ENCODE measurements at regions not wholly inside any gene's neighbourhood (a gene's known extent, or its start where the extent isn't known, plus 50 kb on each side); places are given as distances from the start of the nearest gene placed in this dataset.

DNA sequence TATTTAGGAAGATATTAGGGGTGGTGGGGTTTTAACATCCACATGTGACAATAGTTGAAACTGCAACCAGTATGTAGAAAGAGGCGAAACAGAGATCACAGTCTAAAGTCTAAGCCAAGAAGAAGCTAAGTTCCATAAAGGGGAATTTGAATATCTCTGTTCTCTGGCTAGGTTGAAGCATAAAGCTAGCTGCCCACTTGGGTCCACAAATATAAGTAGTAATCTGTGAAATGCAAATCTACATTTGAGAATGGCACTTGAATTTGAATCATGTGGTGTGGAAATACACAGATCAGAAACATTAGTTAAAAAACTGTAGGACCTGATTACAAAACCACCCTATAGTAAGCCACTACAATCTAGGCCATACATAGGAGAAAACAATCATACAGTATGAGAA is 602.1 kb downstream of the LMO4 start:
- no TSS peak for BruUV-seq (replicated peaks)
- H3K36me3 ChIP-seq (ENCODE audit: control insufficient read depth, insufficient read depth, low read length): no peaks in the 10 kb centered on the region
- TF ChIP-seq, protein P1, sequence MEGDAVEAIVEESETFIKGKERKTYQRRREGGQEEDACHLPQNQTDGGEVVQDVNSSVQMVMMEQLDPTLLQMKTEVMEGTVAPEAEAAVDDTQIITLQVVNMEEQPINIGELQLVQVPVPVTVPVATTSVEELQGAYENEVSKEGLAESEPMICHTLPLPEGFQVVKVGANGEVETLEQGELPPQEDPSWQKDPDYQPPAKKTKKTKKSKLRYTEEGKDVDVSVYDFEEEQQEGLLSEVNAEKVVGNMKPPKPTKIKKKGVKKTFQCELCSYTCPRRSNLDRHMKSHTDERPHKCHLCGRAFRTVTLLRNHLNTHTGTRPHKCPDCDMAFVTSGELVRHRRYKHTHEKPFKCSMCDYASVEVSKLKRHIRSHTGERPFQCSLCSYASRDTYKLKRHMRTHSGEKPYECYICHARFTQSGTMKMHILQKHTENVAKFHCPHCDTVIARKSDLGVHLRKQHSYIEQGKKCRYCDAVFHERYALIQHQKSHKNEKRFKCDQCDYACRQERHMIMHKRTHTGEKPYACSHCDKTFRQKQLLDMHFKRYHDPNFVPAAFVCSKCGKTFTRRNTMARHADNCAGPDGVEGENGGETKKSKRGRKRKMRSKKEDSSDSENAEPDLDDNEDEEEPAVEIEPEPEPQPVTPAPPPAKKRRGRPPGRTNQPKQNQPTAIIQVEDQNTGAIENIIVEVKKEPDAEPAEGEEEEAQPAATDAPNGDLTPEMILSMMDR (IDR thresholded peaks at IDR 0.05): no peak
- TF ChIP-seq REST (IDR thresholded peaks at IDR 0.05; ENCODE audit: insufficient read depth in 1 of 2, low read depth in 2 of 2, low read length in 1 of 2) (no peak), TCF7L2 (IDR thresholded peaks at IDR 0.05; ENCODE audit: low read depth, low read length) (no peak), POLR2AphosphoS5 (IDR thresholded peaks at IDR 0.05; ENCODE audit: low read depth, low read length) (no peak), SIN3A (IDR thresholded peaks at IDR 0.05; ENCODE audit: borderline replicate concordance, insufficient read depth, low read depth, low read length) (no peak)
- H3K4me1 ChIP-seq (ENCODE audit: control insufficient read depth, insufficient read depth, low read length): no peaks in the 10 kb centered on the region
- DNase-seq (ENCODE audit: low read depth, low spot score) (no peak), ATAC-seq (no peak)
- ChIA-PET CTCF (no interaction called here), POLR2A (no interaction called here)
- H3K9me3 ChIP-seq (ENCODE audit: control insufficient read depth, insufficient read depth, low read depth, low read length): no peaks in the 10 kb centered on the region; the same call in 1 of the 2 replicates
- no peaks in the 10 kb centered on the region for H3K27me3 ChIP-seq (ENCODE audit: control insufficient read depth, insufficient read depth, low read length)
- H3K27ac ChIP-seq (ENCODE audit: low read length): no peak overlapping the region
- in situ Hi-C loops (cut with HindIII; ENCODE audit: low pct_unique_long_range_greater_than_20kb, low sequenced_read_pairs) (no loop called here), intact Hi-C loops (cut with micrococcal nuclease; ENCODE audit: unreplicated experiment) (no loop called here)
- H3K4me3 ChIP-seq (ENCODE audit: low read depth in 2 of 2, low read length in 2 of 2): no peak overlapping the region

DNA sequence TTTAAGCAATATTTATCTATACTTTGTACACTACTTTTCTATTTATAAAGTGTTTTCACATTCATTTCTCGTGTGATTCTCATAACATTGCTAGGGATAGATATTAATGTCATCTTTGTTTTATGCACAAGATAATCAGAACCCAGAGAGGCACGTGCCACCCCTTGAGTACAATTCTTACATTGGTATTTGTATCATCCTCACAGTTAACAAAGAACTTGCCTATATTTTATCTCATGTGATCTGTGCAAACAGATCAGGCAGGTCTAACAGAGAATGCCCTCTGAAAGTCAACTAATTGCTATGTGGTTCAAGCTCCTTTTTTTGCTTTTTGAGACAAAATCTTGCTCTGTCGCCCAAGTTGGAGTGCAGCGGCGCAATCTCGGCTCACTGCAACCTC is 604.5 kb downstream of the LMO4 start:
- in situ Hi-C loops (cut with HindIII; ENCODE audit: low pct_unique_long_range_greater_than_20kb, low sequenced_read_pairs) (no loop called here), intact Hi-C loops (cut with micrococcal nuclease; ENCODE audit: unreplicated experiment) (no loop called here)
- ChIA-PET CTCF (no interaction called here), POLR2A (no interaction called here)
- DNase-seq (ENCODE audit: low read depth, low spot score) (no peak), ATAC-seq (no peak)
- Histone ChIP-seq H3K9me3 (ENCODE audit: control insufficient read depth, insufficient read depth, low read depth, low read length) (no peaks in the 10 kb centered on the region; the same call in 1 of the 2 replicates), H3K36me3 (ENCODE audit: control insufficient read depth, insufficient read depth, low read length) (no peaks in the 10 kb centered on the region), H3K27me3 (ENCODE audit: control insufficient read depth, insufficient read depth, low read length) (no peaks in the 10 kb centered on the region), H3K4me1 (ENCODE audit: control insufficient read depth, insufficient read depth, low read length) (no peaks in the 10 kb centered on the region), H3K27ac (ENCODE audit: low read length) (no peak overlapping the region), H3K4me3 (ENCODE audit: low read depth in 2 of 2, low read length in 2 of 2) (no peak overlapping the region)
- BruUV-seq (replicated peaks): no TSS peak
- no peak for TF ChIP-seq POLR2AphosphoS5 (IDR thresholded peaks at IDR 0.05; ENCODE audit: low read depth, low read length)
- TF ChIP-seq TCF7L2 (IDR thresholded peaks at IDR 0.05; ENCODE audit: low read depth, low read length): no peak
- no peak for TF ChIP-seq SIN3A (IDR thresholded peaks at IDR 0.05; ENCODE audit: borderline replicate concordance, insufficient read depth, low read depth, low read length)

DNA sequence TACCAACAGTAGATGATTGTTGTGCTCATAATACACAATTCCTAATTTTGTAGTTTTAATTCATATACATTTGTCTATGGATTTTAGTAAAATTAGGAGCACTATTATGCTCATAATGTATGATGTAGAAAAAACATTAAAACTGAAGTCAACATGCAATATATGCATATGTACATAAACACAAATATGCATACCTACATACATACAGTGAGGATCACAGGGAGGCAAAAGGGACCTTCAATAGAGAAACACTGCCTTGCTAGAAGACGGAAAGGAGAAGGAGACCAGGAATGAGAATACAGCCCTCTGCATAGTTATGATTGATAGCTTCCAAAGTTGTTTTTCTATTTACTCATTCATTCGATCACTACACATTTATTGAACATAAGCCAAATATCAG is 606.5 kb downstream of the LMO4 start:
- BruUV-seq (replicated peaks): no TSS peak
- Histone ChIP-seq H3K27me3 (ENCODE audit: control insufficient read depth, insufficient read depth, low read length) (no peaks in the 10 kb centered on the region), H3K27ac (ENCODE audit: low read length) (no peak overlapping the region), H3K4me3 (ENCODE audit: low read depth in 2 of 2, low read length in 2 of 2) (no peak overlapping the region), H3K9me3 (ENCODE audit: control insufficient read depth, insufficient read depth, low read depth, low read length) (no peaks in the 10 kb centered on the region; the same call in 1 of the 2 replicates), H3K4me1 (ENCODE audit: control insufficient read depth, insufficient read depth, low read length) (no peaks in the 10 kb centered on the region), H3K36me3 (ENCODE audit: control insufficient read depth, insufficient read depth, low read length) (no peaks in the 10 kb centered on the region)
- in situ Hi-C loops (cut with HindIII; ENCODE audit: low pct_unique_long_range_greater_than_20kb, low sequenced_read_pairs) (no loop called here), intact Hi-C loops (cut with micrococcal nuclease; ENCODE audit: unreplicated experiment) (no loop called here)
- DNase-seq (ENCODE audit: low read depth, low spot score) (no peak), ATAC-seq (no peak)
- CTCF ChIA-PET: no interaction called here
- no peak for TF ChIP-seq TCF7L2 (IDR thresholded peaks at IDR 0.05; ENCODE audit: low read depth, low read length)
- POLR2A ChIA-PET: no interaction called here

Measured in Panc1 (cell line).